GM23248 (cell line): ENCODE measurements at regions not wholly inside any gene's neighbourhood (a gene's known extent, or its start where the extent isn't known, plus 50 kb on each side); places are given as distances from the start of the nearest gene placed in this dataset.

Experiments
- EZH2 ChIP-seq: fragments of 200-600 bp; sonication (generic); IDR thresholded peaks from 2 replicates; pipeline ENCODE4 v1.6.1; 2018; ENCODE audit warnings: antibody characterized with exemption, mild to moderate bottlenecking; ENCODE audit not compliant: insufficient read depth, poor library complexity, severe bottlenecking
- EZH2phosphoT487 ChIP-seq: fragments of 200-600 bp; sonication (generic); IDR thresholded peaks from 2 replicates; pipeline ENCODE4 v1.6.1; 2018; ENCODE audit warnings: antibody characterized with exemption, moderate library complexity, mild to moderate bottlenecking, low read depth; ENCODE audit not compliant: insufficient read depth

GRCh38 chr3:124345845-124346244, 353.9 kb upstream of the ROPN1 start:
- TF ChIP-seq EZH2phosphoT487: no peak
- TF ChIP-seq EZH2: no peak
